LNCaP clone FGC (cell line): ENCODE measurements at regions not wholly inside any gene's neighbourhood (a gene's known extent, or its start where the extent isn't known, plus 50 kb on each side); places are given as distances from the start of the nearest gene placed in this dataset.

Source experiments
- DNase-seq: peaks from one replicate; pipeline ENCODE4 v3.0.0-alpha.2; 2011; ENCODE audit warnings: low read depth
- H3K4me3 ChIP-seq: 2 replicates; pipeline ENCODE4 v1.5.1; 2011; ENCODE audit warnings: mild to moderate bottlenecking, low read depth, low read length, control low read depth
- CTCF ChIP-seq: IDR thresholded peaks from 2 replicates; pipeline ENCODE4 v1.5.1; 2012; ENCODE audit warnings: mild to moderate bottlenecking; ENCODE audit not compliant: control insufficient read depth, insufficient read depth; ENCODE audit errors: extremely low read depth

GRCh38 chr13:62838929-62839328 is 1423.3 kb upstream of the PCDH20 start:
- no peak for DNase-seq
- TF ChIP-seq CTCF, result no peak
- no peak overlapping the region for H3K4me3 ChIP-seq

GRCh38 chr13:62837895-62838294 is 1422.2 kb upstream of the PCDH20 start:
- TF ChIP-seq CTCF, result no peak
- DNase-seq, result no peak
- no peak overlapping the region for H3K4me3 ChIP-seq

- no peak overlapping the region for H3K4me3 ChIP-seq
- no peak for TF ChIP-seq CTCF
- DNase-seq, result no peak
Measured at GRCh38 chr13:62829486-62829885, 1413.8 kb upstream of the PCDH20 start.

GRCh38 chr13:62799931-62800436 is 1384.3 kb upstream of the PCDH20 start:
- no peak for DNase-seq
- no peak for TF ChIP-seq CTCF
- H3K4me3 ChIP-seq, result no peak overlapping the region

GRCh38 chr13:62799038-62799535 is 1383.4 kb upstream of the PCDH20 start:
- no peak overlapping the region for H3K4me3 ChIP-seq
- no peak for TF ChIP-seq CTCF

GRCh38 chr13:62793850-62794249 is 1378.2 kb upstream of the PCDH20 start:
- H3K4me3 ChIP-seq, result no peak overlapping the region
- no peak for DNase-seq
- no peak for TF ChIP-seq CTCF

More at GRCh38 chr13:62799038-62799535, 1383.4 kb upstream of the PCDH20 start:
- no peak for DNase-seq

GRCh38 chr13:62781866-62782265 is 1366.2 kb upstream of the PCDH20 start:
- DNase-seq, result no peak
- H3K4me3 ChIP-seq, result no peak overlapping the region
- no peak for TF ChIP-seq CTCF
